GM19351 (cell line): ENCODE measurements at regions not wholly inside any gene's neighbourhood (a gene's known extent, or its start where the extent isn't known, plus 50 kb on each side); places are given as distances from the start of the nearest gene placed in this dataset.

ENCODE experiments used
- ATAC-seq: cut with Tn5 transposase; IDR thresholded peaks from one replicate; pipeline ENCODE4 v1.9.1; 2021; ENCODE audit warnings: mild to moderate bottlenecking, moderate library complexity; ENCODE audit not compliant: unreplicated experiment

DNA sequence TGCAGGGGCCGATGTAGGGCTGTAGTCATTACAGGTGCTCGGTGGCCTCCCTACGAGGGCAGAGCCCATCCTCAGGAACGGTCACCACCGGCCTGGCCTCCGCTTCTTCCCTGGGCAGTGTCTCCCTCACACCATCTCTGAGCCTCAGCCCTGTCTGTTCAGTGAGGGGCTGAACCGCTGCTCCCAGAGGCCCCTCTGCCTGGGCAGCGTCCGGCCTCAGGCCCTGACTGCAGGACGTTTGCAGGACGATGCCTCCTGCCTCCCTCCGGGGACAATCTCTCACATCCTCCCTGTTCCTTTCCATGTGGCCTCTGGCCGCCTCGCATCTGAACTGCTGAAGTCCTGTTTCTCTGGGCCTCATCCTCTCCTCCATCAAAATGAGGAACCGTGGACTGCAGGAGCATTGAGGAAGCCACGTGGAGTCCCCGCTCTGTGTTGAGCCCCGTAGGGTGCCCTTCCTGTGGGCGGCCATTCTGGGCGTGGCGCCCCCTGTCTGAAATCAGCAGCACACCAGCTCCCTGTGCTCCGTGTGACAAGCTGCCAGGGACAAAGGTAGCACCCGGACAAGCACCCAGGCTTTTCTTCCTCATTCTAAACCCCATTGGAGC, 933.5 kb downstream of the BRD1 start:
- ATAC-seq = no peak

DNA sequence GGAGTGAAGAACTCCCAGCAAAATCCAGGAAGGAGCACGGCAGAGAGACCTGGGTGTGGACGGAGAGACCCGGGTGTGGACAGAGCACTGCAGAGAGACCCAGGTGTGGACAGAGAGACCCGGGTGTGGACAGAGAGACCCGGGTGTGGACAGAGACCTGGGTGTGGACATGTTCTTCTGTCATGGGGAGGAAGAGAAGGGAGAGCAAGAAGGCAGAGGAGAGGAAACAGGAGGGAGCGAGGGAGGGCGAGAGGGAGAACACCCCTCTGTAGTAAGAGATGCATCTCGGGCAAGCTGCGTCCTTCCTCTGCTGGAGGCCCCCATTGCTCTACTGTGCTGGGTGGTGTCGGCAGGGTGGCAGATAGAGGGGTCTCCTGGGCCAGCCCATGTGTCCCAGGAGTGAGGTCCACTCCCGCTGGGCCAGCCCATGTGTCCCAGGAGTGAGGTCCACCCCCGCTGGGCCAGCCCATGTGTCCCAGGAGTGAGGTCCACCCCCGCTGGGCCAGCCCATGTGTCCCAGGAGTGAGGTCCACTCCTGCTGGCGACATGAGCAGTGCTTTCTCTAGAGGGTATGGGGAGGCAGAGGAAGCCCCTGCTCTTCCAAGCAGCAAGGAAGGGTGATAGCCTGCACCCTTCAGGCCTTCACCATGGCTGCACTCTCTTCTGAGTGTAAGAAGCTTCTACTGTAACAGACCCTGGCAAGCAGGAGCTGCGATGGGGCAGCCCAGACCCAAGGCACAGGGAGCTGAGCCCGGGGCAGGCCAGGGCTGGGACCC, 934.2 kb downstream of the BRD1 start:
- no peak for ATAC-seq

DNA sequence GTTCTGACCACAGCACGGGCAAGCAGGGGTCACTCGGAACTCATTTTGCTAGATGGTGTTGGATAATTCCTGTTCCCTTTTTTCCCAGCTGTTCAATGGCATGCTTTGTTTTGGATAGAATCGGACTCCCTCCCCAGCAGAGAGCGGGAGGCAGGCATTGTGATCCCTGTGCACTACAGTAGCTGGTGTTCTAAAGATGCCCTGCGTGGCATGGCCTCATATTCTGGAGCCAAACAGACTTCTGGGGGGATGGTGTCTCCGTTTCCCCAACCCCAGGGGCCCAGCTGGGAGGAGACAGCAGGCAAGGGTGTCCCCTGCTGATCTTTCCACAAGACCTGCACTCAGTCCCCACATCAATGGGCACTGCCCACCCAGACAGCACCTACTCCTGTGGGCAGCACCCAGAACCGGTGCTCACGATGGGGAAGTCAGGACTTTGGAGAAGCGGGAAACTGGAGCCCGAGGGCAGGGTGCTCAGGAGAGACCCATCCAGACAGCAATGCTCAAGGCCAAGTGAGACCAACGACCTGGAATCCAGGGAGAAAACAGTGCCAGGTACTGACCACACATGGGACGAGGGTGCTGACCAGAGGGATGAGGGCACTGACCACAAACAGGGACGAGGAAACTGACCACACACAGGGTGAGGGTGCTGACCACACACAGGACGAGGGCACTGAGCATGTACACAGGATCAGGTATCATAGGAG, 934.9 kb downstream of the BRD1 start:
- no peak for ATAC-seq

DNA sequence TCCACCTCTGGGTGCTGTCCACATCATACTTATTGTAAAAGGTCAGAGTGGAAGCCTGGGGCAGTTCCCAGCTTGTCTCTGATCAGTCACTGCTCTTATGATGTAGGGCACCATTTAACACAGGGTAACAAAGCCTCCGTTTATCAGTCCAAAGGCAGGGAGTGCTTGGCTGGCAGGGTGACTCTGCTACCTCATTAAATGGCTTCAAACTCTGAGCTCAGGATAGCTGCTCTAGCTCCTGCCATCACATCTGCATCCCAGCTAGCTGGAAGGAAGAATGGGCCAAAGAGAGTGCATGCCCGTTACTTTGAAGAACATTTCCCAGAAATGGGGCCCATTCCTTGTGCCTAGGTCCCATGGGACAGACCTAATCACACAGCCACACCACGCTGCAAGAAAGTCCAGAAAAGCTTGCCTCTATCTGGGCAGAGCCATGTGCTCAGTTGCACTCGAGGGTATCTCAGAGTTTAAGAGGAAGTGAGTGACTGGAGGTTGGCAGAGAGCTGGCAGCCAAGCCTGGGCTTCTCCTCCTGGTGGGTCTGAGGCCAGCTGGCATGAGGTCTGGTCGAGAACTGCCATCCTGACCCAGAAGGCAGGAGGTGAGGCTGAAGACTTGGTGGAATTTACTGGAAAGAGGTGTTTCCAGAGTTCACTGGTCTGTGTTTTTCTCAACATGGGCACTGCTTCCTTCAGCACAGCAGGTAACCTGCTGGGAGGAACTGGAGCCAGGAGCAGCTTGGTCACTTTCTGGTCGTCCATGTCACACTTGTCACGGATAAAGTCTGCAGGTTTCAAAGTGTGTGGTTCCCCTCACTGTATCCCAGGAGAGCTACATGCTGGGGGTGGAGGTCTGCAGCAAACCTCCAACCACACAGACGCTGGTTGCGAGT, 935.7 kb downstream of the BRD1 start:
- ATAC-seq = no peak

DNA sequence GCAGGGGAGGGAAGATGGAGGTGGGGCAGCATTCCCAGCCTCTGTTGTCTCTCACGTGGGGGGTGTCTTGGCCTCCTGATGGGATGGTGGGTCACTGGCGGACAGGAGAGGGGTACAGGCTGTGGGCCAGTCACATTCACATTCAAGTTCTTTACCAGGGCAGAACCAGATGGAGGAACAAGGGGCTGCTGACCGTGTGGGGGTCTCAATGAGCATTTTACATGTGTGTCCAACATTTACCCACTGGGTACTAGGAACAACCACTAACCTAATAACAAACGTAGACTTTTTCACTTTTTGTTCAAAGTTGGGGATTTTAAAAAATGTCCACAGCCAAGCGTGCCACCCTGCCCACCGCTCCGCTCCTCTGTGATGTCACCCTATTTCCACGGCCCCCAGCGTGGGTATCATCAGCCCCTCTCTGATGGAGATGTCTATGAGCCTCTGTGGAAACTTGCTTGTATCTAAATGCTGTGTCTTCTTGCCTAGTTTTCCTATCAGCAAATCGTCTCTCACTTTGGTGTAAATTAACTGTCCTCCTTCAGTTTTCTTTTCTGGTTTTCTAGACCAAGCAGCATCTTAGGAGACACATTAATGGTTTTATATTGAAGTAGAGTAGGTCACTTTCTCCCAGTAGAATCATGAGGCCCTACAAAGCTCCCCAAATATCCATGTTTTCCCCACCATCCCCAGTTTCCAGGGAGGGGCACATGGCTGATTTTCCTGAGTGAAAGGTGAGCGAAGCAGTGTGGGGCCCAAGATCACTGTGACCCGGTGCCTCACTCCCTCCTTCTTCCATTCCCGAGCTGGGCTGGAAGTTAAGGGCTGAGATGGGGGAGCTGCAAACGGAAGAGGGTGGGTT, 936.7 kb downstream of the BRD1 start:
- ATAC-seq = no peak

DNA sequence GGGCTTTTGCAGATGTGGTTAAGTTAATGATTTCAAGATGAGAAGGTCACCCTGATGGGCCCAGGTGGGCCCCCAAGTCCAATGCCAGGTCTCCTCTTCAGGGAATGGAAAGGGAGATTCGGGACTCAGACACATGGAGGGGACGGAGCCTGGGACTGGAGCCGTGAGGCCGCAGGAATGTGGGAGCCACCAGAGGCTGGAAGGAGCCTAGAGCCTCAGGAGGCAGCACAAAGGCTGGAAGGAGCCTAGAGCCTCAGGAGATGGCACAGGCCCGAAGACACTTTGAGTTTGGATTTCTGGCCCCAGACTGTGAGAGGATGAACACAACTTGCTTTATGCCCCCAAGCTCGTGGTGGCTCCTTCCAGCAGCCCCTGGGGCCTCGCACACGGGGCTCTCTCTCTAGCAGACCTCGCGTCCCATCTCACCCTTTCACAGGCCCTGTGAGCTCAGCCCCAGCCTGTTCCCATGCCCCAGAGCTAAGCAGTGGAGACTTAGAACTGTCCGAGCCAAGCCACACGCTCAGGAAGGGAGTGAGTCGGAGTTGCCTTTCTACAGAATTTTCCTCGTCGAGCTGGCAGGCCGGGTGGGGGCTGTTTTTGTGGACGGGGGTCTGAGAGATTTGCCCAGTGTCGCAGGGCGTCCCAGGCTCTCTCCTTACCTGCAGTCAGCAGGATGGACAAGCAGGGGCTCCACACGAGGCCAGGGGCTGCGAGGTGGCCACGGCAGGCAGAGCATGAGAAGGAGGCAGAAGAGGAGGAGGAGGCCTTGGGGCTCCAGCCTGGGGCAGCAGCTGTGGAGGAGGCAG, 937.6 kb downstream of the BRD1 start:
- no peak for ATAC-seq

DNA sequence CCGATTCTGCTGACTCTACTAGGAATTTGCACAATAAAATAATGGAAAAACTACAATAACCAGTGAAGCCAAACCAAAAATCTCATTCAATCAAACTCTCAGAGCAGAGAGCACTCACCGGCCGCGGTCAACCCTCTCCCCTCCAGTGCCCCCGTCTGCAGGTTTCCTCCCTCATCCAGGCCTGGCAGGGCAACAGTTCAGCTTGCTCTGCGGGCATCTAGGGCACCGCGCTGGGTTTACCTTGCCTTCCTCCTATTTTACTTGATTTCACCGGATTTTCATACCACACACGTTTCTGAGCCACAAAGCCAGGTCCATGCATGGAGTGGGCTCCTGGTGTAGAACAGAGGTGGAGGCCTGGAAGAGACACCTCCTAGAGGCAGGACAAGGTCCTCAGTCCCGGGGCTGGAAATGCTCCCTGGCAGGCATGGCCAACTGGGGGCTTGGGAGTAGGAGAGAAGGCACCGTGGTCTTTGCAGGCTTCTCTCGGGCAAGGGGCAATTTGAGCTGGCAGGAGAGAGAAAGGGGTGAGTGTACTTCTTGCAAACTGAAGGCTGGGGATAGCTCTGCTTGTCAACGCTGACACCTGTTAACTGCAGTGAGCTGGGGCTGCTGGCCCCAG, 938.4 kb downstream of the BRD1 start:
- no peak for ATAC-seq

DNA sequence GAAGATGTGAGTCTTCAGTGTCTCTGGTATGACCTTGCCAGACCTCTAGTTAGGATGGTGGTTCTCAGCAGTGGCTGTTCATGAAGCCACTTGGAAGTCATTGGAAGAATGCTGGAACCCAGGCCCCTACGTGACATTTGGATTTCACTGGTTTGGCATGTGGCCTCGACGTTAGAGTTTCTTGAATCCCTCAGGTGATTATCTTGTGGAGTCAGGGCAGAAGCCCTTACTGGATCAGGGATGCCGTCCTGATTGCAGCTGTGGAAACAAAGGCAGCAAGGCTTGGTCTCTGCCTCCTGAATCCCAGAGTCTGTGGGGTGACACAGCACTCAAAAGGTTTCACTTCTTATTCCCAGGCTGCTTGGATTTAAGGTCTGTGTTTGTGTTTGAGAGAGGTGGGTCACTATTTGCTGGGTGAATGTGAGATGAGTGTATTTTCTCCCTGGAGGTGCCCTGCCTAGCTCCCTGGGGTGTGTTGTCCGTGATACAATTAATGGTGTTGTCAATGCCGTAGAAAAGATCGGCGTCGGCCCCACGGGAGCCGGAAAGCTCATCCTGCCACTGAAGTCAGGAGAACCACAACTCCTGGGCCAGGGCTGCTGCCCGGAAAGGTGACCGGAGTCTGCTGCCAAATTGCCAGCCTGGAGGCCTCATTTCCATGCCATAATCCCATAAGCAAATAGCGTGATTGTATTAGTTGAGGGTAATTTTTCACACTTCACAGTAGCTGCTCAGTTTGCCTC, 939.0 kb downstream of the BRD1 start:
- no peak for ATAC-seq

DNA sequence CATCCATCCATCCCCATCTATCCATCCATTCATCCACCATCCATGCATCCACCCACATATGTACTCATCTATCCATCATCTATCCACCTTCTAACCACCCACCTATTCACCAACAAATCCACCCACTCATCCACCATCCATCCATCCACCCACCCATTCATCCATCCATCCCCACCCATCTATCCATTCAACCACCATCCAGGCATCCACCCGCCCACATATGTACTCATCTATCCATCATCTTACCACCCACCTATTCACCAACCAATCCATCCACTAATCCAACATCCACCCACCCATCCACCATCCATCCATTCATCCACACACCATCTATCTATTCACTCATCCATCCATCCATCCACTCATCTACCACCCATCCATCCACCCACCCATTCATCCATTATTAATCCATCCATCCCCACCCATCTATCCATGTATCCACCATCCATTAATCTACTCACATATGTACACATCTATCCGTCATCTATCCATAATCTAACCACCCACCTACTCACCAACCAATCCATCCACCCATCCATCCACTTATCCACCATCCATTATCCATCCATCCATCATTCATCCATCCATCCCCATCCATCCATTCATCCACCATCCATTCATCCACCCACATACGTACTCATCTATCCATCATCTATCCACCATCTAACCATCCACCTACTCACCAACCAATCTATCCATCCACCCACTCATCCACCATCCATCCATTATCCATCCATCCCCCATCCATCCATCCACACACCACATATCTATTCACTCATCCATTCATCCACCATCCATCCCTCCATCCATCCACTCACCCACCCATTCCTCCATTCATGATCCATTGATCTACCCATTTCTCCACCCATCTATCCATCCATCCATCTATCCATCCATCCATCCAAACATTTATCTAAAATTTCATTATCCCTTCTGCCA, 940.0 kb downstream of the BRD1 start:
- ATAC-seq = no peak

DNA sequence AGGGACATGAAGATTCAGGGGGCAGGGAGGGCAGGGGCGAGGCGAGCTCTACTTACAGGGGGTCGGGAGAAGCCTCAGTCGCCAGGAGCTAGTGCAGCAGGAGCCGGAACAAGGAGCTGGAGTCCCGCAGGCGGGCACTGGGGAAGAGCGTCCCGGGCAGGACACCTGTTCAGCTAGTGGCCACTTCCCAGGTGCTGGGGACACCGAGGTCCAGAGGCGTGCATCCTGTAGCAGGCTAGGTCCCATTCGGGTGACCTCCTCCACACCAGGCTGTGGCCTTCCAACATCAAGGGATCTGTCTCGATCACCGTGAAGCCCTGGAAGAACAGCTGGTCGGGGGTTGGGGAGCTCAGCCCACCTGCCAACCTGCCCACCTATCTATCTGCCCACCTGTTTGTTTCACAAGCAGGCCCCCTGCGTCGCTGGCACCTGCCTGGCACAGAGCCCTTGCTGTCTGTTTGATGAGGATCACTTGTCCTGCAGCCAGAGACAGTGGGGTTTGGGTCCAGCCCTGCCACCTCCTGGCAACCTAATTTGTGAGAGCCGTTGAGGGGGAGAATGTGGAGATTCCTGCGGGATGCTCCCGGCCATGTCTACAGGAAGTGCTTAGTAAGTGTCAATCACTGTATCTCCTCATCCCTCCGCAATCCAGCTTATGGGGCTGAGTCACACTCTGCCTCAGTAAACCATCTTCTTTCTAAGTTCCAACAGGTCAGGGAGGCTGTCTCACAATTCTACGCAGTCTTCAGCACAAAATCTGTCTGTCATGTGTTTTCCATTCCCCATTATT, 940.9 kb downstream of the BRD1 start:
- no peak for ATAC-seq

DNA sequence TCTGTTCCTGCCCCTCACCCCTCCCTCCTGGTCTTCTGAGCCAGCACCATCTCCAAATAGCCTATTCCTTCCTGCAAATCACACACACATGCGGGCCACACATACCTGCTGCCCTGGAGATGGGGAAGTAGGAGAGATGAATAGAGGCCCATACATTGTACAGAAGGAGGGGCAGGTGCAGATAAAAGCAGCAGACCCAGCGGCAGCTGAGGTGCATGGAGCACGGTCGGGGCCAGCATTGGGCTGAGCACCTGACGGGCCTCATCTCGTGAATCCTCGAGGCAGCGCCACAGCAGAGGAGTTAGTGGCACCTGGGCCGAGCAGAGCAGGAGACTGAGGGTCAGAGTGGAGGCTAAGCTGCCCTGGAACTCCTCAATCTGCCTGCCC, 941.8 kb downstream of the BRD1 start:
- ATAC-seq = no peak

DNA sequence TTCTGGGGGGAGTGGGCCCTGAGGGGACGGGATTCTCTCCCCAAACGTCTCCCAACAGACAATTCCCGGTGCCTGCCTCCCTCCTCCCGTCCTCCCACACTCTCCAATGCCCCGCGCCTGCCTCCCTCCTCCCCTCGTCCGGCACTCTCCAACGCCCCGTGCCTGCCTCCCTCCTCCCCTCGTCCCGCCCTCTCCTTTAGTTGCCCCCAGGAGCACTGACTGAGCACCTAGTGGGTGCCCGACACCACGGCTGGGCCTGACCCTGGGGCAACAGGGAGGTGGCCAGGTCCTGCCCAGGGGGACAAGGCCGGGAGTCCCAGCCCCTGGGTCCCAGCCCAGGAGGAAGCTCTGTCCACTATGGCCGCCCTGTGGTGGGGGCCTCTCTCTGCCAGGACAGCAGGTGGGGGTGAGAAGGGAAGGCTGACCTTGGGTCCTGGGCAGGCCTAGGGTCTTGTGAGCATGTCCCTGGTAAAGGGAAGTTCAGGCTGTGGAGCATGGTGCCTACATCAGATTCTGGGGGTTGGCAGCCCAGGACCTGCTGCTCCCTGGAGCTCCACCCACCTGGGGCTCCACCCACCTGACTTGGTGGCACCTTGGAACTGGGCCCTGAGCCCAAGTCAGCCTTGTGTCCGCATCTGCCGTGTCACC, 942.3 kb downstream of the BRD1 start:
- no peak for ATAC-seq

DNA sequence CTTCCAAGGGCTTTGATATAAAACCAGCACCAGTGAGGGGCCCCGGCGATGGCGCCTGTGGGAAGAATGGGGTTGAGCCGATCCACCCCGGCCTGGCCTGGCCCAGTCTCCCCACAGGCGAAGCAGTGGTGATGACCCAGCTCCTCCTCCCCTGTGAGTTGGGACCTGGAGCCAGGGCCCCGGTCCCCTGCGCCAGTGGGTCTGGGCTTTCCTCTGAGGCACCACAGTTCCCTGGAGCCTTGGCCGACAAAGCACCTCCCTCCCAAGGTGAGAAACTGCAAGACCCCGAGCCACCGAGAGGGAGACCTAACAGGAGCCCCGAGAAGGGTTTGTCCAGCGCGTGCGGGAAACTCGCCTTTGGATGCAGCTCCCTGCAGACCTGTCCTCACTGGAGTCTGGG, 942.9 kb downstream of the BRD1 start:
- no peak for ATAC-seq

DNA sequence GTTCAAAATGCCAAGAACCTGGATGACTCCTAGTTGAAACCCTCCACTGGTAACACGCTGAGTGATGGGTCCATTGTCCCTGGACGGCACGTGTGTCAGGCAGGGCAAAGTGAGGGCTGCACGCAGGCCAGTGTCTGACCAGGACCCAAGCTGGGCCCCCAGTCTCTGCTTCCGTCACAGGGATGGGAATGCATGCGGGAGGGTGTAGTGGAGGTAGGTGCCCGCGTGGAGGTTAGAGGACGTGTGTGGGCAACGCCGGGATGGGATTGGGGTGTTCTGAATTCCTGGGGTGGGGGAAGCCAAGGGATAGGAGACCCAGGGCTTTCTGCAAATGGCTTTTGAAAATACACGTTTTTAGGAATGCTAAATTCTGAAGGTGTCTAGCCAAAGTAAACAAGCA, 943.3 kb downstream of the BRD1 start:
- ATAC-seq = no peak

DNA sequence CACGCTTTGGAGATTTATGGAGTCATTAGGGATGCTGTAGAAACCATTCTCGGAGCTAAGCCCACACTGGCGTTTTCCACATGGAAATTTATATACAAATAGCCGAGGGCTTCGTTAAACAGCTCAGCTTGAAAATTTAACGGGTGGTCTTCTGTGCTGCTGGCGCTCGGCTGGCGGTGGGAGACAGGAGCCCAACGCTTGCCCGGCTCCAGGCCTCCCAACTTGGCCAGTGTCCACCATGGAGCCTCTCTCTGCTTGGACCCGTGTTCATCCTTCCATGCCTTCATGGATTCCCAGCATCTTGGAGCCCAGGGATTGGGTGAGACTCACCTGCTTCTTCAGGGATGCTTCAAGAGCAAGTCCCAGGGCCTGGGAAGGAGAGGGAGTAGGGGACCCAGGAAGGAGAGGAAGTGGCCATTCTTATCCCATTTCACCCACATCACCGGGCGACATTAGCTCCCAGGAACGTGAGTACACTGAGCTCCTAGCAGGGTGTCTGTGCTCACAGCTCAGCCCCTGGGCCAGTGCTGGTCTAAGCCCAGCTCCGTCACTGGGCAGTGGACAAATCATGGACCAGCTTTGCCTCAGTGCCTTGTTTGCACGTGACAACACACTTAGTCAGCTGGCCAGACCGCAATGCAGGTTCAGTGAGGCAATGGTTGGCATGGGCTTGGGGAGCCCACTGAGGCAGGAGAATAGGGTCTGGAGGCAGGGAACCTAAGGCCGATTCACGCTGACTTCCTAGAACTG, 944.3 kb downstream of the BRD1 start:
- no peak for ATAC-seq
